ENCODE measurements at regions not wholly inside any gene's neighbourhood (a gene's known extent, or its start where the extent isn't known, plus 50 kb on each side); places are given as distances from the start of the nearest gene placed in this dataset.

GRCh38 chr4:11264841-11265240, 163.9 kb downstream of the HS3ST1 start:
- H3K27ac Mint-ChIP-seq: no peak overlapping the region
- no peak for TF ChIP-seq CTCF (IDR thresholded peaks at IDR 0.05; ENCODE audit: unreplicated experiment in 3 of 3)
- H3K36me3 Mint-ChIP-seq (ENCODE audit: low read depth): no peaks in the 10 kb centered on the region

GRCh38 chr4:11264346-11264745, 164.3 kb downstream of the HS3ST1 start:
- Mint-ChIP-seq H3K9me3 (peaks cover 9% of the 10 kb centered on the region), H3K4me3 (no peak overlapping the region), H3K27ac (no peak overlapping the region), H3K4me1 (no peaks in the 10 kb centered on the region), H3K36me3 (ENCODE audit: low read depth) (no peaks in the 10 kb centered on the region), H3K27me3 (ENCODE audit: low read depth) (no peaks in the 10 kb centered on the region)
- no peak for TF ChIP-seq CTCF (IDR thresholded peaks at IDR 0.05; ENCODE audit: unreplicated experiment in 3 of 3)

More at GRCh38 chr4:11264841-11265240, 163.9 kb downstream of the HS3ST1 start:
- peaks cover 9% of the 10 kb centered on the region for H3K9me3 Mint-ChIP-seq
- H3K27me3 Mint-ChIP-seq (ENCODE audit: low read depth): no peaks in the 10 kb centered on the region
- H3K4me3 Mint-ChIP-seq: no peak overlapping the region
- no peaks in the 10 kb centered on the region for H3K4me1 Mint-ChIP-seq

DNA sequence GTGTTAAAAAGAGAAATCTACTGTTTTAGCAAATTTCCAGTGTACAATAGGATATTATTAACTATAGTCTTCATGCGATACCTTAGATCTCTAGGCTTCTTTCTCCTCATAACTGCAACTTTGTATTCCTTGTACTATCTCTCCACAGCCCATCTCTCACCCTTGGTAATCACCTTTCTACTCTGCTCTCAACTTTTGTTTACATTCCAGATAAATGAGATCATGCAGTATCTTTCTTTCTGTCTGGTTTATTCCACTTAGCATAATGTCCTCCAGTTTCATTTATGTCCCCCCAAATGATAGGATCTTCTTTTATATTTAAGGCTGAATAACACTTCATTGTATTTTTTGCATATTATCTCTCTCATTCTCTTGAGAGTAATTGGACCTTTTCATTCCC, 165.5 kb downstream of the HS3ST1 start:
- no peak overlapping the region for H3K27ac Mint-ChIP-seq
- H3K4me1 Mint-ChIP-seq: no peaks in the 10 kb centered on the region
- no peak overlapping the region for H3K4me3 Mint-ChIP-seq
- H3K36me3 Mint-ChIP-seq (ENCODE audit: low read depth): no peaks in the 10 kb centered on the region
- H3K27me3 Mint-ChIP-seq (ENCODE audit: low read depth): no peaks in the 10 kb centered on the region
- peaks cover 9% of the 10 kb centered on the region for H3K9me3 Mint-ChIP-seq
- no peak for TF ChIP-seq CTCF (IDR thresholded peaks at IDR 0.05; ENCODE audit: unreplicated experiment in 3 of 3)

DNA sequence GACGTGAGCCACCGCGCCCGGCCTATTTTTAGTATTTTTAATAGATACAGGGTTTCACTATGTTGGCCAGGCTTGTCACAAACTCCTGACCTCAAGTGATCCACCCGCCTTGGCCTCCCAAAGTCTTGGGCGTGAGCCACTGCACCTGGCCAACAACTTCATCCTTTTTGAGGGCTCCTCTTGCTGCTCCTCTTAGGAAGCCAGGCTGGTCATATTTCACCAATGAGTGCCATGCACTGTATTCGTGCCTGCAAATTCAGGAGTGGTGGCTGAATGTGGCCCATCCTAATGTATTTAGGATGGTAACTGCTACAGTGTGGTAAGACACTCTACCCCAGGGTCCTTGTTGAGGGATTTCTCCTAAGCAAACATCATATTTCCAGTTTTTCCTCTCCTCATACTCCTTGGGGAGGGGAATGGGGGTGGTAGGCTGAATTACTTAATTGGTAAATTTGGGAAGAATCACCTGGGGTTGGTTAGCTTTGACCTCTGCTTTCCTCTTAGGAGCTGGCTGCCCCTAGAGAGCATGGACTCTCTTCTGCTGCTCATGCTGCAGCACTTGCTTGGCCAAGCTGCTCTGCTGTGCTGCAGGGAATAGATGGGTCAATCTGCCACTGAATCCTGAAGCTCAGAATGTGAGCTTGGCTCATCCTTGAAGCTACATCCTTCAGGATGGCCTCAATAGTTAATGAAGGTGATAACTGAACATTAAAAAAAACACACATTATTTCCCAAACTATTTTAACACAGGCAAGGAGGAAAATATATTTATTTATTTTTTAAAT, 167.4 kb downstream of the HS3ST1 start:
- H3K27ac Mint-ChIP-seq: no peak overlapping the region
- H3K4me1 Mint-ChIP-seq: no peaks in the 10 kb centered on the region
- no peak for TF ChIP-seq CTCF (IDR thresholded peaks at IDR 0.05; ENCODE audit: unreplicated experiment in 3 of 3)
- H3K36me3 Mint-ChIP-seq (ENCODE audit: low read depth): no peaks in the 10 kb centered on the region
- H3K9me3 Mint-ChIP-seq: peaks cover 1% of the 10 kb centered on the region
- H3K27me3 Mint-ChIP-seq (ENCODE audit: low read depth): no peaks in the 10 kb centered on the region
- H3K4me3 Mint-ChIP-seq: no peak overlapping the region

DNA sequence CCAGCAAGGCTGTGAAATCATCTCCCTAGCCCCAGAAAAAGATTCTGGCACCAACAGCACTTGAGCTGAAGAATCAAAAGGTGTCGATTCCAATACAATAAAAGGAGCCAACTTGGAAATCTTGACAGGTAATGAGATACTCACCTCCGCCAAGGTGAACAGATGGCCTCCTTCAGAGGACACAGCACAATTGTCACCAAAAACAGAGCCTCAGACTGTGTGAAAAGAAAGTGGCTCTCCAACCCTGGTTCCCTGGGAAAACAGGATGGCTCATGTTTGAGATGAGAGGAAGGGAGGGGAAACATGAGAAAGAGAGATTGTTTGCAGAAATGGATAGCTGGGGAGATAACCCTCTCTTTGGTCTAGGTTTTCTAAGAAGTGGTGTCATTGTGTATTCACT, 168.9 kb downstream of the HS3ST1 start:
- Mint-ChIP-seq H3K4me1 (no peaks in the 10 kb centered on the region), H3K27me3 (ENCODE audit: low read depth) (no peaks in the 10 kb centered on the region), H3K27ac (no peak overlapping the region), H3K36me3 (ENCODE audit: low read depth) (no peaks in the 10 kb centered on the region), H3K9me3 (no peaks in the 10 kb centered on the region), H3K4me3 (no peak overlapping the region)
- TF ChIP-seq CTCF (IDR thresholded peaks at IDR 0.05; ENCODE audit: unreplicated experiment in 3 of 3): no peak

DNA sequence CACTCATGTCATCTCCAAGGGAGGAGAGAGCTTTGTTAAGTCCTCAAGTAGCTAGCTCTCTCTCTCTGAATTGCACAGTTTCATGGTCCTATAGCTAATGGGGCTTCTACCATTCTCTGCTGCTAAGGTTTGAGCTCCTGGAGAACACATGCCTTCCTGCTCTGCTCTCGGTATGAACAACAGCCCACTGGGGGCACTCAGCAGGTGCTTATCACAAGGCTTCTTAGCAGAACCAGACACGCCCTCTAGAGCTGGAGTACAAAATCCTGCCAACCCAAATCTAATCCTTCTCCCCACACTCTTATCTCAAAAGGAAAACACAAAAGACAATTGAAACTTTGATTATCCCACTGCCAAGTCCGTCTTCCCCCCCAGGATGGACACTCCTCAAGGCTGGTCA, 176.5 kb downstream of the HS3ST1 start:
- peaks cover 4% of the 10 kb centered on the region for H3K27me3 Mint-ChIP-seq (ENCODE audit: low read depth)
- no peaks in the 10 kb centered on the region for H3K4me1 Mint-ChIP-seq
- no peak overlapping the region for H3K4me3 Mint-ChIP-seq
- no peaks in the 10 kb centered on the region for H3K9me3 Mint-ChIP-seq
- H3K27ac Mint-ChIP-seq: no peak overlapping the region
- no peaks in the 10 kb centered on the region for H3K36me3 Mint-ChIP-seq (ENCODE audit: low read depth)
- no peak for TF ChIP-seq CTCF (IDR thresholded peaks at IDR 0.05; ENCODE audit: unreplicated experiment in 3 of 3)
